ENCODE measurements at regions not wholly inside any gene's neighbourhood (a gene's known extent, or its start where the extent isn't known, plus 50 kb on each side); places are given as distances from the start of the nearest gene placed in this dataset.

- Mint-ChIP-seq H3K36me3 (ENCODE audit: low read depth) (no peaks in the 10 kb centered on the region), H3K4me3 (no peak overlapping the region), H3K4me1 (no peaks in the 10 kb centered on the region), H3K27ac (no peak overlapping the region), H3K9me3 (peaks cover 42% of the 10 kb centered on the region), H3K27me3 (ENCODE audit: low read depth) (no peaks in the 10 kb centered on the region)
- TF ChIP-seq, protein P1, sequence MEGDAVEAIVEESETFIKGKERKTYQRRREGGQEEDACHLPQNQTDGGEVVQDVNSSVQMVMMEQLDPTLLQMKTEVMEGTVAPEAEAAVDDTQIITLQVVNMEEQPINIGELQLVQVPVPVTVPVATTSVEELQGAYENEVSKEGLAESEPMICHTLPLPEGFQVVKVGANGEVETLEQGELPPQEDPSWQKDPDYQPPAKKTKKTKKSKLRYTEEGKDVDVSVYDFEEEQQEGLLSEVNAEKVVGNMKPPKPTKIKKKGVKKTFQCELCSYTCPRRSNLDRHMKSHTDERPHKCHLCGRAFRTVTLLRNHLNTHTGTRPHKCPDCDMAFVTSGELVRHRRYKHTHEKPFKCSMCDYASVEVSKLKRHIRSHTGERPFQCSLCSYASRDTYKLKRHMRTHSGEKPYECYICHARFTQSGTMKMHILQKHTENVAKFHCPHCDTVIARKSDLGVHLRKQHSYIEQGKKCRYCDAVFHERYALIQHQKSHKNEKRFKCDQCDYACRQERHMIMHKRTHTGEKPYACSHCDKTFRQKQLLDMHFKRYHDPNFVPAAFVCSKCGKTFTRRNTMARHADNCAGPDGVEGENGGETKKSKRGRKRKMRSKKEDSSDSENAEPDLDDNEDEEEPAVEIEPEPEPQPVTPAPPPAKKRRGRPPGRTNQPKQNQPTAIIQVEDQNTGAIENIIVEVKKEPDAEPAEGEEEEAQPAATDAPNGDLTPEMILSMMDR (IDR thresholded peaks at IDR 0.05; ENCODE audit: unreplicated experiment in 3 of 3), result no peak
These were observed 1793.0 kb downstream of the TP53TG3F start for GRCh38 chr16:35252356-35252936.

DNA sequence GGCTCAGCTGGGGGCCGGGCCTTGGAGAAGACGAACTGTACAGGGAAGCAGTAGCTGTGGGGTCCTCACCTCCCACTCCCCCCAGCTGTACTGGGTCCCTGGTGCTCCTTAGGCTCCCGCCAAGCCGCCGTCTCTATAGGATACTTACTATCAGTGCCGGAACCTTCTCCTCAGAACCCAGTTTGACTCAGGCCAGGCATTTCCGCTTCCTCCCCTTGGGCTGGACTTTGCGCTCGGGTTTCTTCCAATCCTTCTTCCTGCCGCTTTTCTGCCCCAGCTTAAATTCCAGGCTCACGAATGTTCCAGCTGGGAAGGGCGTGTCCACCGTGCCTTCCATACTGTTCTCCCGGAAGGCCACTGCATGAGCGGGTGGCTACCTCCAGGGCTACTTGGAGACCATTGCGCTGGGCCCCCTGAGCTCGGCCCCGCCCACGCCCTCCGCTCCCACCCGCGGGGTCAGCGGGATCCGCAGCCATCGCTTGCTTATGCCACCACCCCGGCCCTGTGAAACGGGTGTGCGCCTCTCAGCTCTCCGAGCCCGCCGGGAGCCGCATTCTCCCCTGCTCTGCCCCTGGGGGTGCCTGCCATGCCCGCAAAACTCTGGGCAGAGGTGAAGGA, 1795.9 kb downstream of the TP53TG3F start:
- no peak overlapping the region for H3K27ac Mint-ChIP-seq
- H3K9me3 Mint-ChIP-seq, result peaks cover 47% of the 10 kb centered on the region
- H3K4me3 Mint-ChIP-seq, result no peak overlapping the region
- TF ChIP-seq, protein P1 (IDR thresholded peaks at IDR 0.05; ENCODE audit: unreplicated experiment in 3 of 3), result no peak
- no peaks in the 10 kb centered on the region for H3K36me3 Mint-ChIP-seq (ENCODE audit: low read depth)
- H3K4me1 Mint-ChIP-seq, result no peaks in the 10 kb centered on the region
- H3K27me3 Mint-ChIP-seq (ENCODE audit: low read depth), result no peaks in the 10 kb centered on the region

DNA sequence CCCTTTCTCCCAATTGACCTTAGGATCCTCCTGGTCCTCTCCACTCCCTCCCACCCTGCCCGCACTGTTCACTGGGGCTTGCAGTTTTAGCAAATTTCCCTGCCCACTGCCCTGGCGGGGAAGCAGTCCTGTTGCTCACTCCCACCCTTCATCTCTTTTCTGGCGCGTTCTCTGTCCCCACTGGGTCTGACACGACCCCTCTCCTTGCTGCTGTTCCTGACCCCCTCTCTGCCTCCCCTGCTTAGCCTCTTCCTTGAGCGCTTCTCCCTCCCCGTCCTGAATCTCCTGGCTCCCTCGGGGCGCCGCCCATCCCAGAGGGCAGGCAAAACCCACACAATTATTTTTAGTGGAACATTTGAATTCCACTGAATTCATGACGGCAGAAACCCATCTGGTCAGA, 1796.4 kb downstream of the TP53TG3F start:
- no peaks in the 10 kb centered on the region for H3K4me1 Mint-ChIP-seq
- peaks cover 50% of the 10 kb centered on the region for H3K9me3 Mint-ChIP-seq
- H3K27me3 Mint-ChIP-seq (ENCODE audit: low read depth), result no peaks in the 10 kb centered on the region
- H3K36me3 Mint-ChIP-seq (ENCODE audit: low read depth), result no peaks in the 10 kb centered on the region
- H3K27ac Mint-ChIP-seq, result no peak overlapping the region
- TF ChIP-seq, protein P1 (IDR thresholded peaks at IDR 0.05; ENCODE audit: unreplicated experiment in 3 of 3), result no peak
- no peak overlapping the region for H3K4me3 Mint-ChIP-seq

DNA sequence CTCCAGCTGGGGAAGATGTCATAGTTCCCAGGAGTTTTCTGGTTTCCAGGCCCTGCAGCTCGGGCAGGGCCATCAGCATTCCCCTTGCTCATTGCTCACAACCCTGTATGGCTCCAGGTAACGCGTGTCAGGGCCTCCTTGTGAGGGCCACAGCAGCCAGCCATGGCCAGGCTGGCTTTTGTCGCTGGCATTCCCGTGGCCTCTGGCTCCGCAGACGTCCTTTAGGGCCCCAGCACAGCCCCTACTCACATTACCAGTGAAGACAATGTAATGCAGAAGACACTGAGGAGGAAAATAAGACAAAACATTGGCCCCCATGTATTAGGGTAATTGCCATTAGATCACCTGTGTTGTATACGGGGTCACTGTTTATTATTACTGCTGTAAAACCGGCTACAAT, 1799.0 kb downstream of the TP53TG3F start:
- no peak overlapping the region for H3K27ac Mint-ChIP-seq
- H3K36me3 Mint-ChIP-seq (ENCODE audit: low read depth), result no peaks in the 10 kb centered on the region
- H3K9me3 Mint-ChIP-seq, result peaks cover 46% of the 10 kb centered on the region
- no peak overlapping the region for H3K4me3 Mint-ChIP-seq
- TF ChIP-seq, protein P1 (IDR thresholded peaks at IDR 0.05; ENCODE audit: unreplicated experiment in 3 of 3), result no peak
- H3K4me1 Mint-ChIP-seq, result no peaks in the 10 kb centered on the region
- H3K27me3 Mint-ChIP-seq (ENCODE audit: low read depth), result no peaks in the 10 kb centered on the region

- no peaks in the 10 kb centered on the region for H3K36me3 Mint-ChIP-seq (ENCODE audit: low read depth)
- no peaks in the 10 kb centered on the region for H3K4me1 Mint-ChIP-seq
- TF ChIP-seq, protein P1 (IDR thresholded peaks at IDR 0.05; ENCODE audit: unreplicated experiment in 3 of 3), result no peak
- no peak overlapping the region for H3K4me3 Mint-ChIP-seq
- H3K9me3 Mint-ChIP-seq, result peaks cover 32% of the 10 kb centered on the region
- H3K27me3 Mint-ChIP-seq (ENCODE audit: low read depth), result no peaks in the 10 kb centered on the region
- no peak overlapping the region for H3K27ac Mint-ChIP-seq
These were observed 1836.4 kb downstream of the TP53TG3F start for GRCh38 chr16:35295856-35296255.

Measured in nephron (organoid).